ENCODE measurements at regions not wholly inside any gene's neighbourhood (a gene's known extent, or its start where the extent isn't known, plus 50 kb on each side); places are given as distances from the start of the nearest gene placed in this dataset.
"Not testable (repeated sequence)": the region's sequence is repeated elsewhere in the genome, so short reads cannot be mapped to it uniquely, and the experiment has no call there.

GRCh38 chr2:95654897-95655296 is 63.1 kb downstream of the TRIM43 start:
- not testable (repeated sequence) for DNase-seq

DNA sequence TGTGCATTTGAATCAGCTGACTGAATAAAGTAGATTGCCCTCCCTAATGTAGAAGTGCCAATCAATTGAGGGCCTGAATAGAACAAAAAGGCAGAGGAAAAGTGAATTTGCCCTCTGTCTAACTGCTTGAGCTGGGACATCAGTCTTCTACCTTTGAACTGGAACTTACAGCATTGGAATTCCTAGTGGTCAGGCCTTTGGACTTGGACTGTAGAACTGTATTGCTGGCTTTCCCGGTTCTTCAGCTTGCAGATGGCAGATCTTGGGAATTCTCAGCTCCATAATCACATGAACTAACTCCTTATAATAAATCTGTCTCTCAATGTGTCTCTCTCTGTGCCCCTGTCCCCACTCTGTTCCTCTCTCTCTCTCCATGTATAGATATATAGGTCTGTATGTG is 64.8 kb downstream of the TRIM43 start:
- DNase-seq: not testable (repeated sequence)

GRCh38 chr2:95657937-95658336 is 66.1 kb downstream of the TRIM43 start:
- not testable (repeated sequence) for DNase-seq

DNA sequence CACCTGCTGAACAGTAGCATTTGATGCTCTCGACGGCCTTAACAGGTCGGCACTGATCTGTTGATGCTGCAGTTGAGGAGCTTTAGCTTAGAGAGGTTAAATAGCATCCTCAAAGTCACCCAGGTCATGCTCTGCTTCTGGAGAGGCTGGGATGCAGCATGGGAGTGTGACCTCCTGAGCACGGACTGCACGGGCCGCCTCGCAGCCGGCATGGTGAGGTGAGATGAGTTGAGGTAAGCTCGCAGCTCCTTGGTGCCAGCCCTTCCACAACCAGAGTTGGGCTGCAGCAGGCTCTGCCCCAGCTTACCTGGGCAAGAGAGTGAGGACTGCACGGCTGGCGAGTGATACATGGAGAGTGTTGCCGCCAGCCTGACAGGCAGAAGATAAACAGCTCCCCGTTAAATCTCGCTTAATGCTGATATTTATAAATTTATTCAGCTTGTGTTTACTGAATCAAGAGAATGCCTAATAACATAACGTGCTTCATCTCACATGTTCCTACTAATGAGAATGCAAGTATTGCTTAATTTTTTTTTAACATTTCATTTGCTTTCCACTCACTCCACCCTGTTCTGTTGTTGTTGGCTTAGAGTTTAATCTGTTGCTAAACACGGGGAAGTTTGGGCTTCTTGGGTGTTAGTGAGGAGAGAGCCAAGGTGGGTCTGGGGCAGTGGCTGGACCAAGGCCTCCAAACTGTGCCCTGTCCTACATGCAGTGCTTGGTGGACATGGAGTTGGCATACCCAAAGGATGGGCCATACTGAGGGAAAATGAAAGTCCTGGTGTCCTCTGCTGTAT is 69.2 kb downstream of the TRIM43 start:
- not testable (repeated sequence) for DNase-seq

DNA sequence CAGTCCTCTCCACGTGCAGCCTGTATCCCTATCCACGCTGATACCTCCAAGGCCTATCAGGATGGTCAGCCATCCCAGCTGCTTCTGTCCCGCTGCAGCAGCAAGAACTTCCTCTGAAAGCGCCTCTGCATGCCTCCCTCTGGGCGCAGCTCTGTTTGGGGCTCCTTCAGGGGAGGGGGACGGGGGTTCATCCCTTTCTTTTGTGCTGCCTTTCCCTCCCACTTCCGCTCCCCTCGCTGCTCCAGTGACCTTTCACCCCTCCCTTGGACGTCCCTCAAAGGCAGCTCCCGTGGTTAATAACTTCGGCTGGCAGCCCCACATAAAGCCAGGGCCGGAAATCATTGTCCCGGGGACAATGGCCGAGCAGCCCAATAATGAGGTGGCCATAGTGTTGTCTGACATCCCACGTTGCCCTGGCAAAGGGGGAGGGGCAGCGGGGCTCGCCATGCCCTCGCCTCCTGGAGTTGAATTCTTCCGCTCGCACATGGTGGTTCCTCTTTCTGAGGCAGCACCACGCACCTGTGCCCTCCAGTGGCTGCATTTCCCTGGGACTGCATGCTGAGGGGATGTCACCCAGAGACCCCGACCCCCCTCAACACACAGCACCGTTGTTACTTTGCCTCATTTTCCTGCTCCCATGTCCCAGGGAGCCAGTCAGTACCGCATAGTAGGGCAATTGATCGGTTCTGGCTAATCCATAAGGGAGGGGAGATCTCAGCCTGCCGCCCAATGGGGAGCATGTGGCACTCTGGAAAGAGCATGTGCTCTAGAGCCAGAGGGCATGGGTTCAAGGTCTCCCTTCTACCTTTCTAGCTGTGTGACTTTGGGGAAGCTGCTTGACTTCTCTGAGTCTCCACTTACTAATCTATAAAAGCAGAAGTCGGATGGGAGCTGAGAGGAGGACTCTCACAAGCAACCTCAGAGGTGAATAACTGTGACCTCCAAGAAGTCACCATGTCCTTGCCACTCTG is 72.0 kb downstream of the TRIM43 start:
- DNase-seq: not testable (repeated sequence)

GRCh38 chr2:95666636-95667035 is 74.8 kb downstream of the TRIM43 start:
- DNase-seq: not testable (repeated sequence)

DNA sequence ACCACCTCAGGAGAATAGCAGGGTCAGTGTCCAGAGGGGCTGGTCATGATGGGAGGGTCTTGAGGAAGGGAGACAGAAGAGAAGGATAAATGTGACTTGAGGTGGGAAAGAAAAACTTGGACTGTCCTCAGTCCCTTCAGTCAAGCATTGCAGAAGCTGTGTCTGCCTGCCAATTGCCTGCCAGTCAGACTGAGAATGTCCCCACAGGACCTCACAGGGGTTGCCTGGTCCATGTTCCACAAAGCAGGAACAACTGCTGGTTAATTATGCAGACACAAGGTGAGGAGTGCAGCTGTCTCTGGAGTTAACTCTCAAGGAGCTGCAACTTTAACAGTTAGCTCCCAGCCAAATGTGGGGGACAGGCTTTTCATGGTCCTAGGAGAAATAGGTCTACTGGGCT is 75.7 kb downstream of the TRIM43 start:
- DNase-seq: no peak

DNA sequence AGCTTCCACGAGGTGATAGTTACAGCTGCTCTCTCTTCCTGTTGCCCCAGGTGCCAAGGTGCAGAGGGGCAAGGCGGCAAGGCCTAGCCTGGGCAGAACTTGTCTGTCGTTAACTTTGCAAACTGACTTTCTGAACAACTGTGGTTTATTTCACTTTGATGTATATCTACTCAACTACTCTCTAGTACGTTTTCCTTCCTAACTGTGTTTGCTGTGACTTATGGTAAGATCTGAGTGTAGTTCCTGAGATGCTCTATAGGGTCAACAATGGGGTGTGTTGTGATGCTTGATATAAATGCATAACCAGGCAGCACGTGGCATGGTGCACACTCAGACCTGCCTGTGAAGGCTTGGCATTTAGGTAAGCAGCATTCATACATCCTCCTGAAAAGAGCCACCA is 77.1 kb downstream of the TRIM43 start:
- not testable (repeated sequence) for DNase-seq

GRCh38 chr2:95669441-95669991 is 77.7 kb downstream of the TRIM43 start:
- no peak for DNase-seq

DNA sequence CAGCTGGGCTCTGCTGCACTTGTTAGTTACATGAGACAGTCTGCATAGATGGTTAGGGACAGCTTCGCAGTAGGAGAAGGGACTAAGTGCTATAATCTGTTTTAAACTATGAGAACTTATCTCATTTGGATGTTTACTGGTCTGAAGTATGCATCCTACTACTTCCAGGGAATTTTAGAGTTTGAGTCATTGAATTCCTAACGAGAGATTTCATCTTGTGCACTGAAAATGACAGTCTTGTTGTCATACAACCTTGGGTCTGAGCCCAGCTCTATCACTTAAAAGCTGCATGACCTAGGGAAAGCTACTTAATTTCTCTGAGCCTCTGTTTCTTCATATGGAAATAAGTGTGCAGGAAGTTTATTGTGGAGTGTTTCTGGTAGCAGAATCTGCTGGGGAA is 78.4 kb downstream of the TRIM43 start:
- no peak for DNase-seq

DNA sequence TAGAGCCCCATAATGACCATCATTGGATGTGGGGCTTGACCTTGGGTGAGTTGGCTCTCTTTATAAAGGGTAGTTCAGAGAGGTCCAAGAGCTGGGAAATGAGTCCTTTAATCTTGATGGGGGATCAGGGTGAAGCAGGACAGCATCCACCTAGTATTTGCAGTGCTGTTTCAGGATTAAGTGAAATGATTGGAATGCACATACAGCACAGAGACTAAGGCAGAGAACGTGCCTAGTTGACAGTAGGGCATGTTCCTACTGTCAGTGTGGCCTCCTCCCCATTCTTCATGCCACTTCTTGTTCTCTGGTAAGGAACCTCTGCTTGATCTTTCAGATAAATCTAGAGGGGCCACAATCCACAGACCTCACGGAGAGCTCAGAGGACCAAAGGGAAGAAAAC is 78.9 kb downstream of the TRIM43 start:
- no peak for DNase-seq

DNA sequence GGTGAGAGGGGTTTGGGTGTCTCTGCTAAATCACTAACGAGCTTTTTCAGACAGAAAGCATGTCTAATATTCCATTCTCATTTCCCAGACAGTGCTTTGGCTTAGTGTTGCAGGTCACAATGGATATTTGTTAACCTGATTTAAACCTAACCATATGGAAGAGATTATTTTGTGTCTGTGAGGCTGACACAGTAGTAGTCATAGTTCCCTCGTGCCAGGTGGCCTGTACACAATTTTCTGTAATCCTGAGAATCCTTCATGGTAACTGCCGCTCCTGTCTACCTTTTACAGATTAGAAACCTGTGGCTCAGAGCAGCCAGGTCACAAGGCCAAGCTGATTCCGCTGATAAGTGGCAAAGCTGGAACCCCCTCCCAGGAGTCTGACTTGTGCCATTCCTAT is 79.4 kb downstream of the TRIM43 start:
- DNase-seq: not testable (repeated sequence)

GRCh38 chr2:95671992-95672391 is 80.2 kb downstream of the TRIM43 start:
- not testable (repeated sequence) for DNase-seq

- DNase-seq: not testable (repeated sequence)
Observed at GRCh38 chr2:95672500-95672899, 80.7 kb downstream of the TRIM43 start.

- no peak for DNase-seq
Observed at GRCh38 chr2:95674186-95674585, 82.4 kb downstream of the TRIM43 start.

- DNase-seq: not testable (repeated sequence)
Observed at GRCh38 chr2:95676573-95676972, 84.8 kb downstream of the TRIM43 start.

GRCh38 chr2:95677346-95677745 is 85.5 kb downstream of the TRIM43 start:
- DNase-seq: no peak

- DNase-seq: not testable (repeated sequence)
Observed at GRCh38 chr2:95677833-95678232, 86.0 kb downstream of the TRIM43 start.

- DNase-seq: not testable (repeated sequence)
Observed at GRCh38 chr2:95681158-95681557, 89.4 kb downstream of the TRIM43 start.

- not testable (repeated sequence) for DNase-seq
Observed at GRCh38 chr2:95681589-95682081, 89.8 kb downstream of the TRIM43 start.

- not testable (repeated sequence) for DNase-seq
Observed at GRCh38 chr2:95682889-95683517, 91.2 kb downstream of the TRIM43 start.

DNA sequence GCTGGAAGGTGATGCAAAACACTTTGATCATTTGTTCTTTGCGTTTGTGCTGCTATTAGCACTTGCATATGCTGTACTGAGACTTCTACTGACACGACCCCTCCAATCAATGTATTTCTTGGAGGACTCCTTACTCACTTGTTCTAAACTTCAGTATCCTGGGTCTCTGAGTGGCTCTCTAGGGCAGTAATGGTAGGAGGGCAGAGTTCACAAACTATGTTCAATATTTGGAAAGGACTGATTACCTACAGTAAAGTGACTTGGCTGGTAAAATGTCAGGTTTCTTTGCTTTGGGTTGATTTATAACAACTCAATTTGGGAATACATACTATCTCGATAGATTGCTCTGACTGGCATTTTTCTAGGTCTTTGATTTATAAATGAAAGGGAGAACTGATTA is 93.7 kb downstream of the TRIM43 start:
- DNase-seq: no peak

Data from DMS153 (cell line).